IMR-90 (cell line): ENCODE measurements at regions not wholly inside any gene's neighbourhood (a gene's known extent, or its start where the extent isn't known, plus 50 kb on each side); places are given as distances from the start of the nearest gene placed in this dataset.

ENCODE experiments used
- ATAC-seq: fragments of 200-7000 bp; cut with Tn5 transposase; 2 replicates; pipeline ENCODE4 v1.9.1; 2020; ENCODE audit warnings: low read depth, mild to moderate bottlenecking, moderate library complexity
- BruUV-seq: library from RNA; stranded (reverse); fragments of 400-500 nt; replicated peaks from 2 replicates; lab custom pipeline; 2021; lab: Mats Ljungman, UMichigan
- CTCF ChIA-PET: fragments of 300-600 bp; formaldehyde crosslinking; extraction: SDS; loops from one replicate; lab custom pipeline; 2021; ENCODE audit warnings: antibody characterized with exemption; lab: Yijun Ruan, JAX
- POLR2A ChIA-PET: fragments of 300-600 bp; sonication (Branson Sonifier 250); formaldehyde crosslinking; loops from one replicate; lab custom pipeline; 2022; ENCODE audit warnings: antibody characterized with exemption; ENCODE audit not compliant: unreplicated experiment; lab: Charles Lee
- DNase-seq: peaks from one replicate; pipeline ENCODE4 v3.0.0; 2013
- H2AFZ ChIP-seq: replicated peaks from 2 replicates; pipeline ENCODE3; 2013; ENCODE audit warnings: low read length, mild to moderate bottlenecking; ENCODE audit not compliant: poor library complexity
- H2AK5ac ChIP-seq: 2 replicates; pipeline ENCODE4 v1.6.1; 2013; ENCODE audit warnings: low read depth, low read length, inconsistent platforms
- H2AK9ac ChIP-seq: replicated peaks from 2 replicates; pipeline ENCODE3; 2013; ENCODE audit warnings: mild to moderate bottlenecking, low read depth, low read length, moderate library complexity; ENCODE audit not compliant: poor library complexity
- H2BK120ac ChIP-seq: 2 replicates; pipeline ENCODE4 v1.6.1; 2013; ENCODE audit warnings: low read depth, low read length, inconsistent platforms
- H2BK15ac ChIP-seq: 3 replicates; pipeline ENCODE4 v1.6.1; 2013; ENCODE audit warnings: low read depth, low read length, inconsistent platforms
- H2BK20ac ChIP-seq: 2 replicates; pipeline ENCODE4 v1.6.1; 2013; ENCODE audit warnings: low read depth, mild to moderate bottlenecking, inconsistent platforms, low read length, moderate library complexity
- H2BK5ac ChIP-seq: 2 replicates; pipeline ENCODE4 v1.6.1; 2013; ENCODE audit warnings: mild to moderate bottlenecking, low read depth, low read length, inconsistent platforms; ENCODE audit not compliant: poor library complexity, severe bottlenecking
- H3K14ac ChIP-seq: replicated peaks from 2 replicates; pipeline ENCODE4 v1.6.1; 2013; ENCODE audit warnings: low read depth, low read length, inconsistent platforms
- H3K18ac ChIP-seq: 2 replicates; pipeline ENCODE4 v1.6.1; 2013; ENCODE audit warnings: low read depth, low read length, control low read depth
- H3K23ac ChIP-seq: 2 replicates; pipeline ENCODE4 v1.6.1; 2013; ENCODE audit warnings: low read depth, low read length, inconsistent platforms
- H3K27ac ChIP-seq: 2 replicates; pipeline ENCODE4 v1.5.1; 2013; ENCODE audit warnings: mild to moderate bottlenecking, control low read depth, low read length; ENCODE audit not compliant: insufficient read depth
- H3K27me3 ChIP-seq: 2 replicates; pipeline ENCODE4 v1.6.1; 2013; ENCODE audit warnings: low read length; ENCODE audit not compliant: control insufficient read depth, insufficient read depth
- H3K36me3 ChIP-seq: 2 replicates; pipeline ENCODE4 v1.6.1; 2013; ENCODE audit warnings: low read length, mixed read lengths; ENCODE audit not compliant: control insufficient read depth, insufficient read depth
- H3K4ac ChIP-seq: 2 replicates; pipeline ENCODE4 v1.6.1; 2013; ENCODE audit warnings: low read depth, low read length, inconsistent platforms
- H3K4me1 ChIP-seq: 2 replicates; pipeline ENCODE4 v1.6.1; 2013; ENCODE audit warnings: low read length, mixed read lengths; ENCODE audit not compliant: control insufficient read depth, insufficient read depth
- H3K4me2 ChIP-seq: 2 replicates; pipeline ENCODE4 v1.6.1; 2013; ENCODE audit warnings: low read depth, mild to moderate bottlenecking, control low read depth, low read length, moderate library complexity
- H3K4me3 ChIP-seq: 2 replicates; pipeline ENCODE4 v1.5.1; 2013; ENCODE audit warnings: low read depth, mild to moderate bottlenecking, control low read depth, low read length, moderate library complexity; ENCODE audit not compliant: insufficient read depth
- H3K56ac ChIP-seq: 2 replicates; pipeline ENCODE4 v1.6.1; 2013; ENCODE audit warnings: low read length, inconsistent platforms; ENCODE audit not compliant: insufficient read depth; ENCODE audit errors: extremely low read depth
- H3K79me1 ChIP-seq, 2 experiments: 2 replicates each; pipeline ENCODE4 v1.6.1; 2013; ENCODE audit warnings: low read length in 2 of 2, inconsistent platforms in 1 of 2, low read depth in 1 of 2
- H3K9ac ChIP-seq: 2 replicates; pipeline ENCODE4 v1.6.1; 2013; ENCODE audit warnings: low read depth, low read length, control low read depth
- H3K9me1 ChIP-seq: 2 replicates; pipeline ENCODE4 v1.6.1; 2013; ENCODE audit warnings: low read length, inconsistent platforms; ENCODE audit not compliant: insufficient read depth
- H3K9me3 ChIP-seq: 2 replicates; pipeline ENCODE4 v1.6.1; 2013; ENCODE audit warnings: low read length; ENCODE audit not compliant: control insufficient read depth, insufficient read depth
- H4K20me1 ChIP-seq: 2 replicates; pipeline ENCODE4 v1.6.1; 2013; ENCODE audit warnings: low read length, inconsistent platforms; ENCODE audit not compliant: insufficient read depth
- H4K5ac ChIP-seq: 2 replicates; pipeline ENCODE4 v1.6.1; 2013; ENCODE audit warnings: mild to moderate bottlenecking, low read depth, low read length, control low read depth
- H4K8ac ChIP-seq, 2 experiments: 2 replicates each; pipeline ENCODE4 v1.6.1; 2013; ENCODE audit warnings: low read depth in 2 of 2, low read length in 2 of 2, control low read depth in 1 of 2, inconsistent platforms in 1 of 2
- H4K91ac ChIP-seq: 2 replicates; pipeline ENCODE4 v1.6.1; 2013; ENCODE audit warnings: low read depth, low read length, inconsistent platforms; ENCODE audit not compliant: insufficient read depth
- BHLHE40 ChIP-seq: fragments of 150-350 bp; IDR thresholded peaks from 2 replicates; pipeline ENCODE4 v1.6.1; 2016; ENCODE audit warnings: mild to moderate bottlenecking, low read depth, low read length
- CEBPB ChIP-seq: IDR thresholded peaks from 2 replicates; pipeline ENCODE4 v1.6.1; 2012; ENCODE audit warnings: low read depth, low read length, improper control_type of control experiment
- CHD1 ChIP-seq: IDR thresholded peaks from 2 replicates; pipeline ENCODE4 v1.6.1; 2012; ENCODE audit warnings: low read depth, low read length, improper control_type of control experiment
- CTCF ChIP-seq: conservative IDR thresholded peaks from 2 replicates; pipeline ENCODE4 v1.5.1; 2012; ENCODE audit warnings: mild to moderate bottlenecking, low read depth, low read length, improper control_type of control experiment
- ELK1 ChIP-seq: fragments of 150-350 bp; IDR thresholded peaks from 2 replicates; pipeline ENCODE4 v1.6.1; 2016; ENCODE audit warnings: low read depth, mild to moderate bottlenecking, low read length, moderate library complexity, borderline replicate concordance
- FOS ChIP-seq: fragments of 150-350 bp; IDR thresholded peaks from 2 replicates; pipeline ENCODE4 v1.6.1; 2016; ENCODE audit warnings: low read depth, low read length
- MAFK ChIP-seq: IDR thresholded peaks from 2 replicates; pipeline ENCODE4 v1.6.1; 2012; ENCODE audit warnings: low read depth, low read length, improper control_type of control experiment
- MAZ ChIP-seq: IDR thresholded peaks from 2 replicates; pipeline ENCODE4 v1.6.1; 2012; ENCODE audit warnings: low read depth, mild to moderate bottlenecking, low read length, improper control_type of control experiment, moderate library complexity, borderline replicate concordance
- MXI1 ChIP-seq: IDR thresholded peaks from 2 replicates; pipeline ENCODE4 v1.6.1; 2012; ENCODE audit warnings: low read depth, mild to moderate bottlenecking, low read length, moderate library complexity, borderline replicate concordance
- POLR2A ChIP-seq: IDR thresholded peaks from 2 replicates; pipeline ENCODE4 v1.6.1; 2012; ENCODE audit warnings: mild to moderate bottlenecking, low read depth, low read length
- RAD21 ChIP-seq: IDR thresholded peaks from 2 replicates; pipeline ENCODE4 v1.6.1; 2012; ENCODE audit warnings: low read length, improper control_type of control experiment
- RFX5 ChIP-seq: IDR thresholded peaks from 2 replicates; pipeline ENCODE4 v1.8.0; 2012; ENCODE audit warnings: low read depth, mild to moderate bottlenecking, low read length, moderate library complexity
- SMC3 ChIP-seq: fragments of 150-350 bp; IDR thresholded peaks from 2 replicates; pipeline ENCODE4 v1.6.1; 2016; ENCODE audit warnings: low read depth, mild to moderate bottlenecking, antibody characterized with exemption, low read length, moderate library complexity
- USF2 ChIP-seq: fragments of 150-350 bp; IDR thresholded peaks from 2 replicates; pipeline ENCODE4 v1.6.1; 2017; ENCODE audit warnings: mild to moderate bottlenecking, antibody characterized with exemption, low read length, low read depth
- WGBS, 2 experiments: methylation state at CpG; one replicate each; pipeline versions ENCODE4 v1.1.5 to v1.1.7; 2013; ENCODE audit warnings: missing lambda C conversion rate in 2 of 2; ENCODE audit not compliant: insufficient read length in 1 of 2; ENCODE audit errors: extremely low coverage in 2 of 2; 5-methylcytosine and 5-hydroxymethylcytosine counted together
- dilution Hi-C: fragments of 300-500 bp; cut with HindIII; formaldehyde crosslinking; loops from one replicate; pipeline ENCODE4 v1.14.3; 2018; ENCODE audit warnings: low sequenced_read_pairs; ENCODE audit not compliant: unreplicated experiment
- in situ Hi-C: fragments of 300-500 bp; cut with MboI; formaldehyde crosslinking; loops from 3 replicates; pipeline ENCODE4 v1.14.3; 2019; ENCODE audit warnings: low sequenced_read_pairs, inconsistent platforms, mixed read lengths
- intact Hi-C: fragments of 100-400 bp; cut with micrococcal nuclease; formaldehyde crosslinking; loops from 2 replicates; pipeline ENCODE4 v1.10.0; 2022

GRCh38 chr6:7042056-7042653 lies 65.6 kb upstream of the RREB1 start:
- H3K9me1 ChIP-seq, result no peaks in the 10 kb centered on the region
- H3K4ac ChIP-seq, result no peak overlapping the region
- peak overlapping the region; percentile 71 for H2AFZ ChIP-seq
- H2BK5ac ChIP-seq, result no peak overlapping the region
- H3K4me2 ChIP-seq, result no peak overlapping the region
- H2BK120ac ChIP-seq, result no peak overlapping the region
- H4K20me1 ChIP-seq, result no peaks in the 10 kb centered on the region
- in situ Hi-C loops, result no loop called here
- H3K79me1 ChIP-seq, result no peaks in the 10 kb centered on the region
- no peak overlapping the region for H3K9ac ChIP-seq
- WGBS, 2 experiments, result 80% methylated on average over 2 of the region's 12 CpGs; no CpG with 5 or more reads in 1 of the 2 experiments
- no peak overlapping the region for H3K18ac ChIP-seq
- H2BK20ac ChIP-seq, result no peak overlapping the region
- dilution Hi-C loops, result no loop called here
- H4K8ac ChIP-seq, result 0 out of 4 replicates have a peak overlapping the region, but pooled peaks of 1 of the 2 experiments have one; percentile 9
- no TSS peak for BruUV-seq
- no peak overlapping the region for H3K56ac ChIP-seq
- H3K14ac ChIP-seq, result no peak overlapping the region
- no peak for DNase-seq
- no peak overlapping the region for H2BK15ac ChIP-seq
- intact Hi-C loops, result no loop called here
- no peaks in the 10 kb centered on the region for H3K4me1 ChIP-seq
- ChIA-PET CTCF (no interaction called here), POLR2A (no interaction called here)
- no peak for TF ChIP-seq CEBPB
- TF ChIP-seq ELK1, result no peak
- TF ChIP-seq RFX5, result no peak
- no peak for TF ChIP-seq BHLHE40
- no peak for TF ChIP-seq FOS
- no peak for TF ChIP-seq CHD1
- no peak for TF ChIP-seq MXI1
- TF ChIP-seq SMC3, result no peak
- no peak for TF ChIP-seq CTCF
- TF ChIP-seq USF2, result no peak
- TF ChIP-seq RAD21, result no peak
- no peak for TF ChIP-seq POLR2A
- TF ChIP-seq MAFK, result no peak
- TF ChIP-seq MAZ, result no peak
- H3K27me3 ChIP-seq, result no peaks in the 10 kb centered on the region; the same call in 1 of the 2 replicates
- no peak overlapping the region for H3K27ac ChIP-seq
- peaks cover 2% of the 10 kb centered on the region; the same call in 1 of the 2 replicates for H3K9me3 ChIP-seq
- ATAC-seq, result no peak
- no peak overlapping the region for H4K91ac ChIP-seq
- H2AK5ac ChIP-seq, result no peak overlapping the region
- H3K36me3 ChIP-seq, result no peaks in the 10 kb centered on the region
- H4K5ac ChIP-seq, result no peak overlapping the region
- H2AK9ac ChIP-seq, result no peak overlapping the region
- H3K4me3 ChIP-seq, result no peak overlapping the region
- H3K23ac ChIP-seq, result no peak overlapping the region
